Stomach (tissue), 8 donors: ENCODE measurements at regions not wholly inside any gene's neighbourhood (a gene's known extent, or its start where the extent isn't known, plus 50 kb on each side); places are given as distances from the start of the nearest gene placed in this dataset.

ENCODE experiments used
- DNase-seq, 2 donors: peaks; one replicate each; pipeline versions ENCODE4 v3.0.0 to v3.0.0-alpha.2; 2013 to 2019
- H3K27ac ChIP-seq, 5 donors: fragments of 200-600 bp in 4 of 5; sonication (generic) in 4 of 5; one replicate each; pipeline ENCODE4 v1.5.1; 2013 to 2019; ENCODE audit warnings: mild to moderate bottlenecking in 1 of 5, moderate library complexity in 1 of 5
- H3K27me3 ChIP-seq, 3 donors: fragments of 200-600 bp; sonication (generic); one replicate each; pipeline ENCODE4 v1.5.1; 2017 to 2019; ENCODE audit warnings: mixed run types in 1 of 3
- H3K36me3 ChIP-seq, 4 donors: fragments of 200-600 bp; sonication (generic); 1 replicate in 3 of 4; 2 replicates in 1 of 4; pipeline ENCODE4 v1.5.1; 2016 to 2019
- H3K4me1 ChIP-seq, 4 donors: fragments of 200-600 bp; sonication (generic); one replicate each; pipeline ENCODE4 v1.5.1; 2016 to 2019
- H3K4me3 ChIP-seq, 4 donors: fragments of 200-600 bp; sonication (generic) in 3 of 4; one replicate each; pipeline ENCODE4 v1.5.1; 2016 to 2019; ENCODE audit warnings: mild to moderate bottlenecking in 1 of 4
- H3K9me3 ChIP-seq, 4 donors: fragments of 200-600 bp; sonication (generic); one replicate each; pipeline ENCODE4 v1.5.1; 2016 to 2019
- EP300 ChIP-seq: sonication (generic); formaldehyde crosslinking; IDR thresholded peaks from one replicate; pipeline ENCODE4 v1.6.1; 2017; ENCODE audit warnings: antibody characterized with exemption
- POLR2A ChIP-seq, 4 donors: fragments of 450-650 bp; IDR thresholded peaks; one replicate each; pipeline ENCODE4 v1.6.1; 2016; ENCODE audit warnings: antibody characterized with exemption in 4 of 4, control low read depth in 2 of 4, mild to moderate bottlenecking in 1 of 4, moderate library complexity in 1 of 4
- POLR2AphosphoS5 ChIP-seq, 3 donors: sonication (generic); formaldehyde crosslinking; IDR thresholded peaks; one replicate each; pipeline ENCODE4 v1.6.1; 2016; ENCODE audit warnings: antibody characterized with exemption in 3 of 3
- WGBS, 5 donors: extraction: QIAGEN DNeasy Blood & Tissue Kit in 3 of 5; methylation state at CpG; one replicate each; pipeline versions ENCODE4 v1.1.5 to v1.1.7; 2013 to 2018; 5-methylcytosine and 5-hydroxymethylcytosine counted together
- intact Hi-C: fragments of 100-400 bp; cut with DNase I; formaldehyde crosslinking; loops from one replicate; pipeline ENCODE4 v1.15.1; 2023; ENCODE audit warnings: low total_unique reads
- TF ChIP-seq, protein P1 (sequence below), 7 experiments: fragments of 450-650 bp in 4 of 7; fragments of 200-600 bp in 3 of 7; sonication (generic) in 3 of 7; IDR thresholded peaks; one replicate each; pipeline ENCODE4 v1.5.1; 2016 to 2019; ENCODE audit warnings: antibody characterized with exemption in 7 of 7, control low read depth in 2 of 7, mild to moderate bottlenecking in 1 of 7
- donor health status: healthy with polysubstance abuse.
- donor health status: Bipolar disorder and iron deficiency.
- donor health status: healthy.

DNA sequence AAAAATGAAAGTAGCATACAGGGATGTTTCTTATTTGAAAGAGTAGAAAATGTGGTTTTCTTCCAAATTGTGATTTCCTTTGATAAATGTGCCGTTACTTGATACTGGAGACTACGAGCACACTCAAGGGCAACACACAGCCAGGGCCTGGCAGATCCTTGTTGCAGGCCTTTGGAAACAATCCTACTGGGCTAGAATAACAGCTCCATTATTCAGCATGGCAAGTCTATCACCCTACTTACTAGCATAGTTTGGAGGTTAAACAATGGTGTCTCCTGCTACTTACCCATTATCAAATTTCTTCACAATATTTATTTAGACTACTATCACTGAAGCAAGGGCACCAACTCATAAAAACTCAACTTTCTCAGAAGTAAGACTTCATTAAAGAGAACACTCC, 140.8 kb upstream of the ZNF608 start:
- 38 to 77% (median 51%) methylated on average over 2 of the region's 2 CpGs for WGBS, 5 donors
- no peak for DNase-seq
- Histone ChIP-seq H3K4me3 (no peak overlapping the region), H3K9me3 (no peaks in the 10 kb centered on the region), H3K27ac (peak overlapping the region in 3 of 5 donors; percentile 61 to 74 (median 65)), H3K4me1 (peaks cover 15 to 39% (median 23%) of the 10 kb centered on the region in 4 donors), H3K27me3 (no peaks in the 10 kb centered on the region), H3K36me3 (no peaks in the 10 kb centered on the region)
- TF ChIP-seq POLR2A (IDR thresholded peaks at IDR 0.05): no peak
- TF ChIP-seq, protein P1, sequence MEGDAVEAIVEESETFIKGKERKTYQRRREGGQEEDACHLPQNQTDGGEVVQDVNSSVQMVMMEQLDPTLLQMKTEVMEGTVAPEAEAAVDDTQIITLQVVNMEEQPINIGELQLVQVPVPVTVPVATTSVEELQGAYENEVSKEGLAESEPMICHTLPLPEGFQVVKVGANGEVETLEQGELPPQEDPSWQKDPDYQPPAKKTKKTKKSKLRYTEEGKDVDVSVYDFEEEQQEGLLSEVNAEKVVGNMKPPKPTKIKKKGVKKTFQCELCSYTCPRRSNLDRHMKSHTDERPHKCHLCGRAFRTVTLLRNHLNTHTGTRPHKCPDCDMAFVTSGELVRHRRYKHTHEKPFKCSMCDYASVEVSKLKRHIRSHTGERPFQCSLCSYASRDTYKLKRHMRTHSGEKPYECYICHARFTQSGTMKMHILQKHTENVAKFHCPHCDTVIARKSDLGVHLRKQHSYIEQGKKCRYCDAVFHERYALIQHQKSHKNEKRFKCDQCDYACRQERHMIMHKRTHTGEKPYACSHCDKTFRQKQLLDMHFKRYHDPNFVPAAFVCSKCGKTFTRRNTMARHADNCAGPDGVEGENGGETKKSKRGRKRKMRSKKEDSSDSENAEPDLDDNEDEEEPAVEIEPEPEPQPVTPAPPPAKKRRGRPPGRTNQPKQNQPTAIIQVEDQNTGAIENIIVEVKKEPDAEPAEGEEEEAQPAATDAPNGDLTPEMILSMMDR (IDR thresholded peaks at IDR 0.05): no peak
- TF ChIP-seq EP300: no peak
- TF ChIP-seq POLR2AphosphoS5 (IDR thresholded peaks at IDR 0.05): no peak
- intact Hi-C loops: no loop called here

DNA sequence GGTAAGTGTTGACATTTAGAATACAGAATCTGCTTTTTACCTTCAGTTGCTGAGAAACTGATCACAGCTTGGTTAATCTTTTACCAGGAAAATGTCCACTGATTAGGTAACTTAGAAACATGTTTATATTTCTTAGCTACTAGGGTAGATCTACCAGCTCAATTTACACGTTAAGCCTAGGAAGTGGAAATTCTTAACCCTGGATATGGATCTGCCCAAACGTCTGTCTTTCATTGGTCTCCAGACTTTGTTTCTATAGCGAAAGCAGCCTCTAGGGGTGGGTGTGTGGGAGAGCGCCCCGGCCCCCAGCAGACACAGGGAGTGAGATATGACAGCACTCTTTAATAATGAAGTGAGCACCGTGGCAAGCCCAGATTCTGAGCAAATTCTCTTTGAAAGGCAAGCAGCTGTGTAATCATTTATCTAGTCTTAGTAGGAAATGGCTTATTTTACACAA, 141.6 kb upstream of the ZNF608 start:
- H3K4me3 ChIP-seq: no peak overlapping the region
- H3K36me3 ChIP-seq: no peaks in the 10 kb centered on the region
- no peaks in the 10 kb centered on the region for H3K27me3 ChIP-seq
- no peaks in the 10 kb centered on the region for H3K9me3 ChIP-seq
- TF ChIP-seq, protein P1 (IDR thresholded peaks at IDR 0.05): peak in 1 of 7 experiments; percentile 9
- TF ChIP-seq POLR2A (IDR thresholded peaks at IDR 0.05) (no peak), POLR2AphosphoS5 (IDR thresholded peaks at IDR 0.05) (no peak)
- peak overlapping the region; percentile 52 to 74 (median 61) for H3K27ac ChIP-seq
- H3K4me1 ChIP-seq: peaks cover 15 to 39% (median 23%) of the 10 kb centered on the region in 4 donors
- intact Hi-C loops: no loop called here
- DNase-seq: peak in 1 of 2 donors; percentile 81
- WGBS, 5 donors: 25 to 34% (median 29%) methylated on average over 6 of the region's 6 CpGs

DNA sequence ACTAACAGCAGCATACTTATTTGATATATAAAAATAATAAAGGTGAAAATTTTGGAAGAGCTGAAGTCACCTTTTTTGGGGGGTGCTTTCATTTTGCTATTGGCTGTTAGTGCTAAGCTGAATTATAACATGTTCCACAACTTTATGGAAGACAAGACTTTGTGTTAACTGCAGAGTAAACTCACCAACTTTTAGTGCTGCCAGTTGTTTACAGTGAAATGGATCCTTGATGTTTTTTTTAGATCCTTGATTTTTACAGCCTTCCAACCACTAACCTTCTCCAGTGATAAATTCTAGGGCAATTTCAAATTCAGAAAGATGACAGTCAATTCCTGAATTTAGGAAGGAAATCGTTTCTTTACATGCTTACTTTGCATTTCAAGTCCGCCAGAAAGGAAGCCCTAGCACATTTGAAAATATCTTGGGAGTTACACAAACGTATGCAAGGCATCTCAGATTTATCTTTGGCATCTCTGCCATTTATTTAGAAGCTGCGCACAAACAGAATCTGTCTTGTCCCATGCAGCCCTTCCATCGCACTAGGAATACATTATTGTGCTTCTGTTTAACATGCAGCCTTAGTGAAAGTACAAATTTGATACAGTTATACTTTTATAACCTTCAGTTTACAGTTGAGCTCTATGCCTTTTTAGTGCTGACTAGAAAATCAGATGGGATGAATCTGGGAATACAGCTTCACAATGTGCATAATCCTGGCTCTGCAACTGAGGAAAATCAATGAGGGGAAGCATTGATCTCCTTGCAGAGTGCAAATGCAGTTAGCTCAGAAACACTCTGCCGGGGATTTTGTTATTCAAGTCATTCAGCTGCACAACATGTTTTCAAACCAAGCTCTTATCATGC, 142.4 kb upstream of the ZNF608 start:
- H3K27ac ChIP-seq: peak overlapping the region in 4 of 5 donors; percentile 52 to 74 (median 58)
- intact Hi-C loops: no loop called here
- 41 to 56% (median 46%) methylated on average over 6 of the region's 6 CpGs for WGBS, 5 donors
- H3K9me3 ChIP-seq: no peaks in the 10 kb centered on the region
- no peak overlapping the region for H3K4me3 ChIP-seq
- no peaks in the 10 kb centered on the region for H3K27me3 ChIP-seq
- peaks cover 14 to 39% (median 22%) of the 10 kb centered on the region in 4 donors for H3K4me1 ChIP-seq
- TF ChIP-seq EP300 (no peak), POLR2AphosphoS5 (IDR thresholded peaks at IDR 0.05) (no peak), POLR2A (IDR thresholded peaks at IDR 0.05) (no peak)
- TF ChIP-seq, protein P1 (IDR thresholded peaks at IDR 0.05): no peak
- no peak for DNase-seq
- no peaks in the 10 kb centered on the region for H3K36me3 ChIP-seq

DNA sequence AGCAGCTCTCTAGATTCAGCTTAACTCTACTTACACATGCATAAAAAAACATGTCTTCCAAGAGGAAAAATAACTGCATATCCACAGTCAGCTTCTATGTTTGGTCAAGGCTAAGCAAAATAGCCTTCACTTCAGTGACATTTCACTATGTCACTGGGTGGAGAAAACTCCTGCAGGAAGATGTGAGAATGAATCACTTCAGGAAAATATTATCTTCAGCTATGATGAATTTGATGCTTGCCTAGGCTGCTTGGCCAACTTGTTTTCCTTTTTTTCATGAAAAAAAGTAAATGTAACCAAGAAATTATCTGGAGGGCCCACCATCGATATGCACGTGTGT, 143.0 kb upstream of the ZNF608 start:
- Histone ChIP-seq H3K27me3 (no peaks in the 10 kb centered on the region), H3K4me1 (peaks cover 11 to 35% (median 19%) of the 10 kb centered on the region in 4 donors), H3K27ac (no peak overlapping the region), H3K9me3 (no peaks in the 10 kb centered on the region), H3K36me3 (no peaks in the 10 kb centered on the region), H3K4me3 (no peak overlapping the region)
- intact Hi-C loops: no loop called here
- 77 to 92% (median 86%) methylated on average over 2 of the region's 2 CpGs for WGBS, 5 donors
- DNase-seq: peak in 1 of 2 donors; percentile 11
- TF ChIP-seq EP300: no peak
- TF ChIP-seq, protein P1 (IDR thresholded peaks at IDR 0.05): no peak
- no peak for TF ChIP-seq POLR2AphosphoS5 (IDR thresholded peaks at IDR 0.05)
- TF ChIP-seq POLR2A (IDR thresholded peaks at IDR 0.05): no peak
